RWPE1 (cell line): ENCODE measurements at regions not wholly inside any gene's neighbourhood (a gene's known extent, or its start where the extent isn't known, plus 50 kb on each side); places are given as distances from the start of the nearest gene placed in this dataset.

ENCODE experiments used
- CTCF ChIA-PET: fragments of 350-600 bp; sonication (Branson Sonifier 250); formaldehyde crosslinking; extraction: SDS; loops from one replicate; lab custom pipeline; 2021; lab: Yijun Ruan, JAX
- POLR2A ChIA-PET: fragments of 400-600 bp; formaldehyde crosslinking; extraction: SDS; loops from one replicate; lab custom pipeline; 2020; ENCODE audit warnings: antibody characterized with exemption; ENCODE audit not compliant: low non-redundant PET; lab: Yijun Ruan, JAX
- DNase-seq: peaks from one replicate; pipeline ENCODE4 v3.0.0; 2012; ENCODE audit warnings: low spot score
- H3K27ac ChIP-seq: fragments of 450-650 bp; 2 replicates; pipeline ENCODE4 v1.5.1; 2017
- TF ChIP-seq, protein P1 (sequence below): fragments of 450-650 bp; conservative IDR thresholded peaks from 2 replicates; pipeline ENCODE4 v1.5.1; 2017; ENCODE audit warnings: low read depth, mild to moderate bottlenecking

DNA sequence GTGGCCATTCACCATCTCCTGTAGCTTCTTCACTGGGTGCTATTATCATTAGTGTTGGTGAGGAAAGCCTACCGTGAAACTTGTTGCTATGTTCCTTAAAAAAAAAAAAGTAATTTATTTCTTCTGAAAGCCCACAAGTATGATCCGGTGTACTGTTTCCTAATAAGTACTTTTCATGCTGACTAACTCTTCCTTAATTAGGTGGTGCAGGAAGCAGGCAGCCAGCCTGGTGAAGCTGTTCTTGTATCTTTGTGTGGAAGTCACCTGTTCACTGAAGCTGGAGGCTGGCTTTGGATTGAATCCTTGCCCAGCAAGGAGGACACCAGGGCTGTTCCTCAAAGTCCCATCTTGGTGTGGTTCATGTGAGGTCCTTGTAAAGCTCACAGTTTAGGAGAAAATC, 321.7 kb upstream of the THSD7B start:
- CTCF ChIA-PET, result interaction anchor here (0.7 kb wide), 1 partner anchor 293 kb away, joined by 6 read pairs; no protein-coding TSS in a partner anchor
- POLR2A ChIA-PET, result no interaction called here
- no peak overlapping the region for H3K27ac ChIP-seq
- no peak for DNase-seq
- TF ChIP-seq, protein P1, sequence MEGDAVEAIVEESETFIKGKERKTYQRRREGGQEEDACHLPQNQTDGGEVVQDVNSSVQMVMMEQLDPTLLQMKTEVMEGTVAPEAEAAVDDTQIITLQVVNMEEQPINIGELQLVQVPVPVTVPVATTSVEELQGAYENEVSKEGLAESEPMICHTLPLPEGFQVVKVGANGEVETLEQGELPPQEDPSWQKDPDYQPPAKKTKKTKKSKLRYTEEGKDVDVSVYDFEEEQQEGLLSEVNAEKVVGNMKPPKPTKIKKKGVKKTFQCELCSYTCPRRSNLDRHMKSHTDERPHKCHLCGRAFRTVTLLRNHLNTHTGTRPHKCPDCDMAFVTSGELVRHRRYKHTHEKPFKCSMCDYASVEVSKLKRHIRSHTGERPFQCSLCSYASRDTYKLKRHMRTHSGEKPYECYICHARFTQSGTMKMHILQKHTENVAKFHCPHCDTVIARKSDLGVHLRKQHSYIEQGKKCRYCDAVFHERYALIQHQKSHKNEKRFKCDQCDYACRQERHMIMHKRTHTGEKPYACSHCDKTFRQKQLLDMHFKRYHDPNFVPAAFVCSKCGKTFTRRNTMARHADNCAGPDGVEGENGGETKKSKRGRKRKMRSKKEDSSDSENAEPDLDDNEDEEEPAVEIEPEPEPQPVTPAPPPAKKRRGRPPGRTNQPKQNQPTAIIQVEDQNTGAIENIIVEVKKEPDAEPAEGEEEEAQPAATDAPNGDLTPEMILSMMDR, result no peak

DNA sequence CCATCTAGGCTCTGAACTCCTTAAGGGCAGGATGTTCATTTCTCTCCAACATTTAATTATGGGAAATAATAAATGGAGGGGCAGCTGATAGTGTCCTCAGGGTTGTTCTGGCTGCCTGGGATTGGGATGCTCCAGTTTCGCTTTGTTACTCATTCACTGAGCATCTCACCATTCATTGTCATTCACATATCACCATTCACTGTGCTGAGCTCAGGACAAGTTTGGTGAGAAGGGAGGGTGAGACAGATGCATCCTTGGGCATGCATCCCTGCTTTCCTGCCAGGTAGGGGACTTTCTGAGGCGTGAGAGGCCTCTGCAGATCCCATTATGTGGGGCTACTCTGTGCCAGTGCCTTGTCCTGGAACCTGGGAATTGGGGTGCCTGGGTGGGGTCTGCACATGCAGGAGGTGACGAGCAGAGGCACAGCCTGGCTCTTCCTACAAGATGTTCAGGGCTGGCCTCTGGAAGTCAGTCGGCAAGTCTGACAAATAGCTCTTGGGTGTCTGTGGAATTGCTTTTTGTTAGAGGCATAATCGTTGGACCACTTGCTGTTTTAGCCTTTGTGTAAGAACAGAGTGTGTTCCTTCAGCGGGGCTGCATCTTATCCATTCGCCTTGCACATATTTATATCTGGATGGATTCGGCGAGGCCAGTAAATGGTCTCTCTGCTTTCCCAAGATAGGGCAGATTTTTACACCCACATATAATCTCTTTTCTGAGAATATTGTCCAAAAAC, 323.2 kb upstream of the THSD7B start:
- CTCF ChIA-PET, result interaction anchor here (0.7 kb wide), 2 partner anchors 580 to 1209 kb away, joined by 3 read pairs; no protein-coding TSS in a partner anchor
- H3K27ac ChIP-seq, result no peak overlapping the region
- POLR2A ChIA-PET, result no interaction called here
- TF ChIP-seq, protein P1, result no peak
- DNase-seq, result no peak

DNA sequence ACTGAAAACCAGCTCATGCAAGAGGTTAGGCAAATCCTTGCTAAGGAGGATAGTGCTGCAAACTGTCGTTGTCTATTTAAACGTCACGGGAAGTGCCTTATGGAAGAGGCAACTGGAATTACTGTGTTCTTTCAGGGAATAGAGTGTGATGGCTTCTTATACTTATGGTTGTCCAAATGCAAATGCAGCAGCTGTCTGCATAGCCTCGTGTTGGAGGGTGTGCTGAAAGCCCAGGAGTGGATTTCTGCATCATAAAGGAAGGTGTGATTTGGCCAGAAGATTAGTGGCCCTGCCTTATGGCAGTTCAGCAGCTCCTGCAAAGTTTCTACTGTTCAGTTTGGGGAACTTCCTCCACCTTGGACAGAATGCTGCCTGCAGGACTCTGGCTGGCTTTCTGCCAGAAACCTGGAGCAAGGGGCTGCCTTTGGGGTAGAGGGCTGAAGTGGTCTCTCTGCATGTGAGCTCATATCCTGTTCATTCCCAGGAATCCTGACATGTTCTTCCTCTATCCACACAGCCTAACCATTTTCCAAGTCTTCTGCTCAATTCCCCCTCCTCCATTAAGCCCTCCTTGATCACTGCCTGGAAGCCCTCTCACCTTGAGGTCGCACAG, 321.2 kb upstream of the CXCR4 start:
- H3K27ac ChIP-seq, result no peak overlapping the region
- CTCF ChIA-PET, result interaction anchor here (0.6 to 0.7 kb wide), 2 partner anchors 16 to 388 kb away, joined by 3 read pairs; no protein-coding TSS in a partner anchor
- POLR2A ChIA-PET, result no interaction called here

DNA sequence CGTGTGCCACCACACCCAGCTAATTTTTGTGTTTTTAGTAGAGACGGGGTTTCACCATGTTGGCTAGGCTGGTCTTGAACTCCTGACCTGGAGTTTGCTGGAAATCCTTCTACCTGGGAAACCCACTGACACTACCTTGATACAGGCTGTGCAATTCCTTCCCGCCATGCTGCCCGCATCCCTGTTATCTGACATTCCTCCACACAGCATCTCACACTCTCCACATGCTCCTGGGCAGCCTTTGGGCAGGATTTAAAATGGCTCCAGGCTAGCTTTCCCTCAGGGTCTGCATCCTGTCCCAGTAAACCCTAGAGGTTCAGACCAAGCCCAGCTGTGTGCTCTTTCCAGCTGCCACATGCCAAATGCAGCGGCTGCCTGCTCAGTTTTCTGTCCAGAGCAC, 319.5 kb upstream of the CXCR4 start:
- DNase-seq, result no peak
- TF ChIP-seq, protein P1, result no peak
- H3K27ac ChIP-seq, result no peak overlapping the region
- CTCF ChIA-PET, result no interaction called here
- POLR2A ChIA-PET, result no interaction called here

More for the DNA sequence above, 321.2 kb upstream of the CXCR4 start:
- TF ChIP-seq, protein P1, result no peak
- DNase-seq, result no peak

DNA sequence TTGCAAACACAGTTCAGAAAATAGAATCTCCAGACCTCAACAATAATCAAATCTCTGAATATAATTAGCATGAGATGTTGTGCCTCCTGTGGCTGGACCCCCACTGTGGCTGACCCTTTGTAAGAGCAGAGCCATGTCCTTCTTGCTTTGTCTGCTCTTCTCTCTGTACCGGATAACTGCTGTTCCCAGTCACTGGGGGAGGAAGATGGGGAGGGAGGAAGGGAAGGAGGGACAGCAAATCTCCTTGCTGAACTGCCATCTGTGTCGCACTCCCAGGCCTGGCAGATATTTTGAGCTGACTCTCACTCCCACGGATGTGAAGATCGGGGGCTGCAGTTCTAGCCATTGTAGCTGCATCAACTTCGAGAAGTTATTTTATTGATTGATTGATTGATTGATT, 319.0 kb upstream of the CXCR4 start:
- no peak overlapping the region for H3K27ac ChIP-seq
- ChIA-PET POLR2A (no interaction called here), CTCF (no interaction called here)
- no peak for DNase-seq
- TF ChIP-seq, protein P1, result no peak

DNA sequence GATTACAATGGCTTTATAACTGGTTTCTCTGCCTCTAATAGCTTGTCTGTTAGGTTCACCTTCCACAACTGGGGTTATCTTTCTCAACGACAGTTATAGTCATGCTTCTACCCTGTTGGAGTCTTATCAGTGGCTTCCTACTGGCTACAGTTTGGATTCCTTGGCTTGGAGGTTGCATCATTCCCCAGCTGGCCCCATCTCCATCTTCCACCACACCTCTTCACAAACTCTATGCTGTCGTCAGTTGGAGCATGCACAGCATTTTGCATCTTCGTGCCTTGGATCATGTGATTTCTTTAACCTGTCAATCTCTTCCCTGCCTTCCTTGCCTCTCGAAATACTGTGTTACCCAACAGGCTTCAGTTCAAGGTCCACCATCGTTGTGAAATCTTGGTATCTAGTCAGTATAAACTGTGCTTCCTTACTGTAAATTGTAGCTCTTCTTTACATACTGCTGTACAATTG, 316.3 kb upstream of the CXCR4 start:
- POLR2A ChIA-PET, result no interaction called here
- TF ChIP-seq, protein P1, result no peak
- CTCF ChIA-PET, result interaction anchor here (0.6 kb wide), 1 partner anchor 75 kb away, joined by 4 read pairs; no protein-coding TSS in a partner anchor
- DNase-seq, result no peak
- H3K27ac ChIP-seq, result no peak overlapping the region
